Stimulated activated memory B cell treated with anti-CD40 and anti-IgM and Interleukin-4, amounts not matched to agents 10 μg/mL and 1 μg/mL and 100 μg/mL, for 72 hours (primary cell): ENCODE measurements at regions not wholly inside any gene's neighbourhood (a gene's known extent, or its start where the extent isn't known, plus 50 kb on each side); places are given as distances from the start of the nearest gene placed in this dataset.

Experiments used
- ATAC-seq: fragments of 150-1000 bp; cut with Tn5 transposase; 2 replicates; pipeline ENCODE4 v1.10.0; 2021
- H3K27ac Mint-ChIP-seq: one replicate; pipeline ENCODE4 v1.8.0; 2022; ENCODE audit warnings: mild to moderate bottlenecking, mixed read lengths
- H3K27me3 Mint-ChIP-seq: one replicate; pipeline ENCODE4 v1.8.0; 2022; ENCODE audit warnings: mixed read lengths
- H3K36me3 Mint-ChIP-seq: one replicate; pipeline ENCODE4 v1.8.0; 2022; ENCODE audit warnings: mixed read lengths
- H3K4me1 Mint-ChIP-seq: one replicate; pipeline ENCODE4 v1.8.0; 2022; ENCODE audit warnings: mixed read lengths
- H3K4me3 Mint-ChIP-seq: one replicate; pipeline ENCODE4 v1.8.0; 2022; ENCODE audit warnings: mild to moderate bottlenecking, moderate library complexity, mixed read lengths
- H3K9me3 Mint-ChIP-seq: one replicate; pipeline ENCODE4 v1.8.0; 2022; ENCODE audit warnings: mixed read lengths

GRCh38 chr22:27412866-27413445 is 388.6 kb downstream of the MN1 start:
- no peaks in the 10 kb centered on the region for H3K36me3 Mint-ChIP-seq
- no peak overlapping the region for H3K4me3 Mint-ChIP-seq
- ATAC-seq: no peak
- H3K4me1 Mint-ChIP-seq: no peaks in the 10 kb centered on the region
- H3K9me3 Mint-ChIP-seq: peaks cover 12% of the 10 kb centered on the region
- H3K27me3 Mint-ChIP-seq: peaks cover 8% of the 10 kb centered on the region
- H3K27ac Mint-ChIP-seq: no peak overlapping the region

GRCh38 chr22:27413702-27414101 is 387.9 kb downstream of the MN1 start:
- peaks cover 8% of the 10 kb centered on the region for H3K27me3 Mint-ChIP-seq
- no peaks in the 10 kb centered on the region for H3K4me1 Mint-ChIP-seq
- no peak for ATAC-seq

GRCh38 chr22:27416511-27417420 is 384.8 kb downstream of the MN1 start:
- peak; percentile 24 for ATAC-seq
- Mint-ChIP-seq H3K9me3 (peaks cover 9% of the 10 kb centered on the region), H3K27me3 (peaks cover 16% of the 10 kb centered on the region), H3K36me3 (no peaks in the 10 kb centered on the region), H3K4me3 (no peak overlapping the region), H3K4me1 (no peaks in the 10 kb centered on the region), H3K27ac (no peak overlapping the region)

More at GRCh38 chr22:27413702-27414101, 387.9 kb downstream of the MN1 start:
- Mint-ChIP-seq H3K4me3 (no peak overlapping the region), H3K27ac (no peak overlapping the region), H3K9me3 (peaks cover 9% of the 10 kb centered on the region), H3K36me3 (no peaks in the 10 kb centered on the region)

- no peak overlapping the region for H3K27ac Mint-ChIP-seq
- ATAC-seq: no peak
- no peaks in the 10 kb centered on the region for H3K4me1 Mint-ChIP-seq
- H3K4me3 Mint-ChIP-seq: no peak overlapping the region
- H3K36me3 Mint-ChIP-seq: no peaks in the 10 kb centered on the region
- H3K27me3 Mint-ChIP-seq: peaks cover 19% of the 10 kb centered on the region
- peaks cover 11% of the 10 kb centered on the region for H3K9me3 Mint-ChIP-seq
Observed at GRCh38 chr22:27417421-27417814, 384.1 kb downstream of the MN1 start.

GRCh38 chr22:27418261-27418660 is 383.3 kb downstream of the MN1 start:
- peaks cover 19% of the 10 kb centered on the region for H3K27me3 Mint-ChIP-seq
- H3K27ac Mint-ChIP-seq: no peak overlapping the region
- H3K4me1 Mint-ChIP-seq: no peaks in the 10 kb centered on the region
- ATAC-seq: no peak
- H3K9me3 Mint-ChIP-seq: peaks cover 14% of the 10 kb centered on the region
- H3K36me3 Mint-ChIP-seq: no peaks in the 10 kb centered on the region
- no peak overlapping the region for H3K4me3 Mint-ChIP-seq

- Mint-ChIP-seq H3K27ac (no peak overlapping the region), H3K27me3 (peaks cover 19% of the 10 kb centered on the region), H3K4me1 (no peaks in the 10 kb centered on the region), H3K9me3 (peaks cover 16% of the 10 kb centered on the region), H3K36me3 (no peaks in the 10 kb centered on the region), H3K4me3 (no peak overlapping the region)
- no peak for ATAC-seq
Observed at GRCh38 chr22:27419473-27419872, 382.1 kb downstream of the MN1 start.

- no peak overlapping the region for H3K4me3 Mint-ChIP-seq
- H3K36me3 Mint-ChIP-seq: no peaks in the 10 kb centered on the region
- peaks cover 17% of the 10 kb centered on the region for H3K9me3 Mint-ChIP-seq
- ATAC-seq: no peak
- peaks cover 19% of the 10 kb centered on the region for H3K27me3 Mint-ChIP-seq
- H3K4me1 Mint-ChIP-seq: no peaks in the 10 kb centered on the region
- no peak overlapping the region for H3K27ac Mint-ChIP-seq
Observed at GRCh38 chr22:27420195-27420816, 381.2 kb downstream of the MN1 start.

GRCh38 chr22:27420817-27421361 is 380.7 kb downstream of the MN1 start:
- no peak for ATAC-seq
- Mint-ChIP-seq H3K27ac (no peak overlapping the region), H3K9me3 (peaks cover 17% of the 10 kb centered on the region), H3K4me3 (no peak overlapping the region), H3K4me1 (no peaks in the 10 kb centered on the region), H3K36me3 (no peaks in the 10 kb centered on the region), H3K27me3 (peaks cover 19% of the 10 kb centered on the region)

GRCh38 chr22:27422442-27422841 is 379.1 kb downstream of the MN1 start:
- no peak for ATAC-seq
- H3K4me3 Mint-ChIP-seq: no peak overlapping the region
- no peaks in the 10 kb centered on the region for H3K36me3 Mint-ChIP-seq
- no peak overlapping the region for H3K27ac Mint-ChIP-seq
- peaks cover 12% of the 10 kb centered on the region for H3K27me3 Mint-ChIP-seq
- no peaks in the 10 kb centered on the region for H3K4me1 Mint-ChIP-seq
- peaks cover 11% of the 10 kb centered on the region for H3K9me3 Mint-ChIP-seq

- Mint-ChIP-seq H3K4me1 (no peaks in the 10 kb centered on the region), H3K36me3 (no peaks in the 10 kb centered on the region), H3K9me3 (peaks cover 18% of the 10 kb centered on the region), H3K27ac (no peak overlapping the region), H3K27me3 (peaks cover 17% of the 10 kb centered on the region), H3K4me3 (no peak overlapping the region)
- ATAC-seq: no peak
Observed at GRCh38 chr22:27424319-27424718, 377.2 kb downstream of the MN1 start.

- Mint-ChIP-seq H3K36me3 (no peaks in the 10 kb centered on the region), H3K9me3 (peaks cover 15% of the 10 kb centered on the region), H3K27ac (no peak overlapping the region), H3K4me3 (no peak overlapping the region), H3K4me1 (no peaks in the 10 kb centered on the region), H3K27me3 (peaks cover 7% of the 10 kb centered on the region)
- ATAC-seq: no peak
Observed at GRCh38 chr22:27429476-27429875, 372.1 kb downstream of the MN1 start.

GRCh38 chr22:27431081-27431480 is 370.5 kb downstream of the MN1 start:
- Mint-ChIP-seq H3K9me3 (peaks cover 12% of the 10 kb centered on the region), H3K36me3 (no peaks in the 10 kb centered on the region), H3K27ac (no peak overlapping the region), H3K27me3 (peaks cover 7% of the 10 kb centered on the region), H3K4me3 (no peak overlapping the region), H3K4me1 (no peaks in the 10 kb centered on the region)
- no peak for ATAC-seq

GRCh38 chr22:27431896-27432295 is 369.7 kb downstream of the MN1 start:
- peaks cover 7% of the 10 kb centered on the region for H3K27me3 Mint-ChIP-seq

GRCh38 chr22:27433099-27433498 is 368.5 kb downstream of the MN1 start:
- Mint-ChIP-seq H3K27ac (no peak overlapping the region), H3K36me3 (no peaks in the 10 kb centered on the region), H3K4me3 (no peak overlapping the region), H3K9me3 (peaks cover 8% of the 10 kb centered on the region), H3K27me3 (no peaks in the 10 kb centered on the region), H3K4me1 (no peaks in the 10 kb centered on the region)
- no peak for ATAC-seq

More at GRCh38 chr22:27431896-27432295, 369.7 kb downstream of the MN1 start:
- Mint-ChIP-seq H3K36me3 (no peaks in the 10 kb centered on the region), H3K27ac (no peak overlapping the region), H3K4me1 (no peaks in the 10 kb centered on the region), H3K9me3 (peaks cover 12% of the 10 kb centered on the region), H3K4me3 (no peak overlapping the region)
- no peak for ATAC-seq

- H3K36me3 Mint-ChIP-seq: no peaks in the 10 kb centered on the region
- no peak for ATAC-seq
- no peaks in the 10 kb centered on the region for H3K27me3 Mint-ChIP-seq
- no peaks in the 10 kb centered on the region for H3K4me1 Mint-ChIP-seq
- H3K27ac Mint-ChIP-seq: no peak overlapping the region
- H3K9me3 Mint-ChIP-seq: peaks cover 5% of the 10 kb centered on the region
- no peak overlapping the region for H3K4me3 Mint-ChIP-seq
Observed at GRCh38 chr22:27433585-27434190, 367.9 kb downstream of the MN1 start.
